Loucy (cell line): ENCODE measurements at regions not wholly inside any gene's neighbourhood (a gene's known extent, or its start where the extent isn't known, plus 50 kb on each side); places are given as distances from the start of the nearest gene placed in this dataset.

Experiments
- CTCF ChIP-seq: fragments of 200-600 bp; sonication (generic); conservative IDR thresholded peaks from 2 replicates; pipeline ENCODE4 v1.5.1; 2014; ENCODE audit warnings: mild to moderate bottlenecking, antibody characterized with exemption, low read length
- EZH2phosphoT487 ChIP-seq: fragments of 200-600 bp; IDR thresholded peaks from 2 replicates; pipeline ENCODE4 v1.6.1; 2018; ENCODE audit warnings: antibody characterized with exemption, mild to moderate bottlenecking, moderate library complexity, borderline replicate concordance

GRCh38 chr1:185400052-185400451, 83.0 kb upstream of the IVNS1ABP start:
- TF ChIP-seq CTCF (no peak), EZH2phosphoT487 (no peak)
